ENCODE measurements at regions not wholly inside any gene's neighbourhood (a gene's known extent, or its start where the extent isn't known, plus 50 kb on each side); places are given as distances from the start of the nearest gene placed in this dataset.
"Not testable (repeated sequence)": the region's sequence is repeated elsewhere in the genome, so short reads cannot be mapped to it uniquely, and the experiment has no call there.

DNA sequence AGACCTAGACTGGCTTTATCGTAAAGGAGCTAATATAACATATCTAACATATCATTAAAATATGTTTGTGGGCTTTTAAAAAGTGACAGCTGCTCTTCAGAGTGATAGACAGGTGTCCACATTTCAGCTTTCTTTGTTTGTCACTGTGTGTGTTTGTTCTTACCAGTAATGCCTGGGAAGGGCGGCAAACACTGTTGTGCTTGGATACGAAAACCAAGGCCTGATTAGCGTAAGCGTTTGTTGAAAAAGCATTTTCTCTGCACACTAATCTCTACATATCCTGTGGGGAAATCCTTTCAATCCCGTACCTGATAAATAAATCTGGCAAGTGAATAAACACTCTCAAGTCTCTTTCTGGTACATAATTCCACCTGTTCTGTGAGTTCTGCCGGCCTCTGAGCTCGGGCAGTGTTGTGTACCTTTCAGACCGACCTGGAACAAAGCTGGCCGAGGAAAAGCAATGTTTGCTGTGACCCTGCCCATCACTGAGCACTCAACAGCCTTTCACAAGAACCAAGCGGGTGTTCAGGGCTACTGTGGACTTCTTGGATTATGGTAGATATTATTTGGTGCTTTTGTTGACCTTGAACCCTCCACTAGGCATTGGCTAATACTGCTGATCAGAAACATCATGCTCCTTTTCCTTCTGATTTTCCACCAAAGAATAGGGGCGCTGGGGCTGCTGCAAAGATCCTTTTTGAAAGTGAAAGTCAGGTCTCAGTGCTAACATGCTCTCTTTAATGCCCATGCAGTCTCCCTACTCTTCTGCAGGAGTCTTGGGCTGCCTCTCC lies 100.4 kb downstream of the CD83 start:
- DNase-seq, result no peak

GRCh38 chr6:14218519-14218800 lies 100.9 kb downstream of the CD83 start:
- no peak for DNase-seq

DNA sequence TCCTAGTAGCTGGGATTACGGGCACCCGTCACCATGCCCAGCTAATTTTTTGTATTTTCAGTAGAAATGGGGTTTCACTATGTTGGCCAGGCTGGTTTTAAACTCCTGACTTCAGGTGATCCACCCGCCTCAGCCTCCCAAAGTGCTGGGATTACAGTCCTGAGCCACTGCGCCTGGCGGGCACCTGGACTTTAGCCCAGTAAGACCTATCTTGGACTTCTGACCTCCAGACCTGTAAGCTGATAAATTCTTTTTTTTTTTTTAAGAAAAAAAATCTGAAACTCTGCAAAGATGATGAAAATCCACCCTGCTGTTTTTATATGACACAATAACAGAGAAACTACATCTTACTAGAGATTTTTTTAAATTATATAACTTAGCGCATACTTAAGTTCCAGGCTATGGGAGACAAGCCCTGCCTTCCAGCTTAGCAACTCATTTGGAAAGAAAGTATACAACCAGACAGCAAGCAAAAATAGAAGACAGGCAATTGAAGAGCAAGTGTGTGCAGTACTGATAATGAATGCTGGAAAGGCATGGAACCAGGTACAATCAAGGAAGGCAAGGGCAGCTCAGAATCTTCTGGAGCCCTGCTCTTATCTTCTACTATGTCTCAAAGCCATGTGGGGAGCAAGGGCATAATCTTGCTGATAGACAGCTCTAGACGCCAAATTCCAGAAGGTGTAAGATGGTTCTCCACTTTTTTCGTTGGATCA lies 104.2 kb downstream of the CD83 start:
- DNase-seq, result no peak

GRCh38 chr6:14222956-14223355 lies 105.4 kb downstream of the CD83 start:
- no peak for DNase-seq

DNA sequence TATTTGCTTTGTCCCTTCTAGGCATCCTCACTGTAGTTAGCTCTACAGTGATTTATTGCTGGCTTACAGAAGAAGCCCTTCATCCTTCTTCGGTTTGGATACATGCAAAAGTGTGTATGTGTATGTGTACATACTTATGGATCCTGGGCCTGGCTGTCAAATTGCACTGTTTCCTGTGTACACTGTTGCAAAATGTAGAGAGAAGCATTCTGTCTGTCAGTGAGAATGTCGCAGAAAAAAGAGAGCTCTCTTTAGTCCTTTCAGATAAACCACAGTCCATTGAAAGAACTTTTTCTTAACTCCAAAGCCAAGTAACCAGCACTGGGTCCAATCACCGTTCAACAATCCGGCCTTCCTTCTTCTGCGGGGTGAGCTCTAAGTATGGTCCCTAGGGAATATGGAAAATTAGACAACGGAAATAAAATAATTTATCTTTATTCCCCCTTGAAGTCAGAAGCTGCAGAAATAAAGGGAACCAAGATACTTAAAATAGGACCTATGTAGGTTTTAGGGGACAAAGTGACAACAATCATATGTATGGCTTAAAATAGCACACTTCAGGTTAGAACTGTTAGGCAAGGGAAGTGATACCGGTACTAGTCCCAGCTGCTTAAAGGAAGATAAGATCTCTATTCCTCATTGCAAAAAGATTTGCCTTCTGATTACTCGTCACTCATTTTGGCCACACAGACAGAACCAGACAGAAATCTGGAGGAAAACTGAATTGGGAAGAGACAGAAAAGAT lies 107.0 kb downstream of the CD83 start:
- no peak for DNase-seq

DNA sequence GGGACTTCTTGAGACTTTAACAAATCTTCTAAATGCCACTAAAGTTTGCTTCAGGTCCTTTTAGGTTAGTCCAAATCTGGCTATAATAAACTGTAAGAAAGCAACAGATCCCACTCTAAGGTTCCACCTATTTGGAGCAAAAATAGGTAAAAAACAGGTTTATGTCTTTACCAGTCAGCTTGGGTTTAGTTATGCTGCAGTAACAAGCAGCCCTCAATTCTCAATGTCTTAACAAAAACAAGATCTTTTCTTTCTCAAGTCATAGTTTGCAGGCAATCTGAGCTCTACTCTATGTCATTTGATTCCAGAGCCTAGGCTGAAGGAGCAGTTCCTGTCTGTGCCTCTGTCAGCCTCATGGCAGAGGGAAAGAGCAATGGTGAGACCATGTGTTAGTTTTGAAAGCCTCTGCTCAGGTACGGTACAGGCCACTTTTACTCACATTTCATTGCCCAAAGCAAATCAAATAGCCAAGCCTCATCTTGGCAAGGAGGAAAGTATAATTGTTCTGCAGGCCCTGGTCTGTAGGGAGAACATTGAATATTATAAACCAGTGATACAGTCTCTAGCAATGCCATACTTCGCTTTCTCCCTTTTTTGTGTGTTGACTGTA lies 108.6 kb downstream of the CD83 start:
- DNase-seq, result no peak

DNA sequence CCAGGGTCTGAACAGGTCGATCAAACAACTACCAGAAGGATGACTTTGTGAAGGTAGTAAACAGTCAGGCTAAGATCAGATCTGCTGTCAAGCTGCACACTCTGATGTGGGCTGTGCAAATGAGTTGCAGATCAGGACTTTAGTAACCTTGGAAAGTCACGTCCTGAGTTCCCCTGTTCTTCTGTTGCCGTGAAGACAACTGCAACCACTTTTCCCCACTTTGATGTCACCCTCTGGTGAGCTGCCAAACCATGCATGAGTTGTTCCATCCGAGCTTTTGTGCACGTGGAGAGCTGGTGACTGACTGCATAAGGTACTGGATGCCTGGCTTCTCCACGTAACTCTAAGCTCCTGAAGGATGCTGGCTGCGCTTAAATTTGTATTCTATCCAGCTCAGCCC lies 111.0 kb downstream of the CD83 start:
- no peak for DNase-seq

DNA sequence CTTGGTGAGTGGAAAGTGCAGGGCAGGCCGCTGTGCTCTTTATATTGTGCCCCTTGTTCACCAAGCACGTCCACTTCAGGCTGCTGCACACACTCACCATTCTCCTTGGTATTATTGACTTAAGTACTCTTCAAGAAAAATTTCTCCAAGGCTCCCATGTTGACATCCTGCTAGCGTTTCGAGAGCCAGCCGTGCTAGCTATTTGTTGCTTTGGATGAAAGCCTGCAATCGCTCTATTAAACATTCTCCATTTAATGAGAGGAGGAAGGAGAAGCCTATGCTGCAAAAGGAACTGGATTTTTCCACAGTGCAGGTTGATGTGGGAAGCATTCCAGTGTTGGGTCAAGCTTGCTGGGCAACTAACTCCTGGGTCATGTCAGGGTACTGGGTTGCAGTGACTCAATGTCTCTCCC lies 113.5 kb downstream of the CD83 start:
- DNase-seq, result no peak

- no peak for DNase-seq
These were observed 114.1 kb downstream of the CD83 start for GRCh38 chr6:14231501-14232280.

GRCh38 chr6:14232889-14233288 lies 115.3 kb downstream of the CD83 start:
- DNase-seq, result no peak

GRCh38 chr6:14235653-14236356 lies 118.2 kb downstream of the CD83 start:
- DNase-seq, result no peak

- no peak for DNase-seq
These were observed 121.5 kb downstream of the CD83 start for GRCh38 chr6:14239097-14239496.

DNA sequence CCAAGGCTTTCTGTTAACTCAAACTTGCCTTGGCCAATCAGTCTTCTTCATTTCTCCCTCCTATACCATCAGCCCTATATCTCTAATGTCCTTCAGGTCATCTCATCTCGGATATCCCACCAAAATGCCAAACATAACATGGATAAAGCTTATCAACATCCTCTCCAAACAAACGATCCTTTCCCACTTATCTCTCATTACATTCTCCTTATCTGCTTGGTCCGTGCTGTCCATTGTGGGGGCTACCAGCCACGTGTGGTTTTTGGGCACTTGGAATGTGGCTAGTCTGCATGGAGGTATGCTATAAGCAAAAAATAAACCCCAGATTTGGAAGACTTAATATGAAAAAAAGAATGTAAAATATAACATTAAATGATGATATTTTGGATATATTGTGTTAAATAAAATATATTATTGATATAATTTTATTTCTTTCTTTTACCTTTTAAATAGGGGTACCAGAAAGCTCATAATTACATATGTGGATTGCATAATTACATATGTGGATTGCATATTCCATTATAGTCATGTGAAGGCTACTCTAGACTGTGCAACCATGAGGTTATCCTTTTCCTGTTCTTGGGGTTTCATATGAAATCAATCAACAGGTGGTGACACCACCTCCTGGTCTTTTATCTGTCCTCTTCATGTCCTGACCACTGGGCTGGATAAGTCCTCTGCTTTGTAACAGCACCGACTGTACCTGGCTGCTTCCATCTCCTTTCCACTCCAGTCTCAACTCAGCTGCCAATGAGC lies 123.0 kb downstream of the CD83 start:
- DNase-seq, result no peak

DNA sequence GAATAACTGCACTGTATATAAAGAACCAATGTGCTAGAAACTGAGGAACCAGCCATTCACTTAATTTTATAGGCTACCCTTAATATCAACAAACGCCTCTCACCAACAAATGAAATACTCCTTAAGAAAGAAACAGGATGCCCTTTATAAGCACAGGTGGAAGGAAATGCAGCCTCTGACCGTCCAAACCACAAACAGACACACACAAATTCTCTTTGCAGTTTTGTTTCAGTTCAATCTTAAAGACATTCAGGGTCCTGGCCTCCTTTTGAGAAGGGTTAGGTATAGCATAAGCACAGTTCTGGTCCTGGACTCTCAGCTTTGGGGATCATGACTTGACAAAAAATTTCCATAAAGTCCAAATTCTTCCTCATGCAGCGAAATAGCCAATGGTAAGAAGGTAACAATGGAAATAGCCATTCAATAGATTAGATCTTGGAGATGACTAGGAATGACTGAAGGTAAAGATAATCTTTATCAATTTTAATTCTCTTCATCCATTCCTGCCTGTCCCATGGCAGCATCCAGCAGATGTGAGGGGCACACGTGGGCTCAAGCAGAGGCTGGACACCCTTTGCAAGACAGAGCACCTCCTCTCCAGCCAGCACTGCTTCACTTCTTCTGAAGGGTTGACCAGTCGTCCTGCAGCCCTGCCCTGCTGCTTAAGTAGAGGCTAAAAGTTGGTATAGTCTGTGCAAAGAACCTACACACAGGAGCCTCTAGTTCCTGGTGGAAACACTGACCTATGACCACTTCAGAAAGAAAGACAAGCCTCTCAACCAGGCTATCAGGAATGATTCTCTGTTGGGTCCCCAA lies 123.9 kb downstream of the CD83 start:
- DNase-seq, result no peak

DNA sequence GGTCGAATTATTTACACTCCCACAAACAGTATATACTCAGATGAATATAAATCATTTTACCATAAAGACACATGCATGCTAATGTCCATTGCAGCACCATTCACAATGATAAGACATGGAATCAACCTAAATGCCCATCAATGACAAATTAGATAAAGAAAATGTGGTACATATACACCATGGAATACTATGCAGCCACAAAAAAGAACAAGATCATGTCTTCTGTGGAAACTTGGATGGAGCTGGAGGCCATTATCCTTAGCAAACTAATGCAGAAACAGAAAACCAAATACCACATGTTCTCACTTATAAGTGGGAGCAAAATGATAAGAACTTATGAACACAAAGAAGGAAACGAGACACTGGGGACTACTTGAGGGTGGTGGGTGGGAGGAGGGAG lies 125.3 kb downstream of the CD83 start:
- DNase-seq, result not testable (repeated sequence)

DNA sequence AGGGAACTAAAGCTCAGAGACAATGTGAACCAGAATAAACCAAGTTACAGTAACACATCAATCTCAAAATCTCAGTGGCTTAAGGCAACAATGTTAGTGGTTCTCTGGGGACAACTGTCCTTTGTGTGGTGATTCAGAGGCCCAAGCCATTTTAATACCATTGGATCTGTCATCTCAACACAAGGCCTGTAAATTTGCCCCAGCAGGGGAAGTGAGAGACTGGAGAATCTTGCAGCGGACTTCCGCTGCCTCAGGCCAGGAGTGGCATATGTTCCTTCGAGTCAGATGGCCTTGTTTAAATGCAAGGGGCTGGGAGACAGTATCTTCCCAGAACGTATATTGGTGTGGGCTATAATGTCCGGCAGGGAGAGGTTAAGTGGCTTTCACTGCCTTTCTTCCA lies 126.0 kb downstream of the CD83 start:
- no peak for DNase-seq

- no peak for DNase-seq
These were observed 129.3 kb downstream of the CD83 start for GRCh38 chr6:14246876-14247275.

GRCh38 chr6:14250573-14250972 lies 133.0 kb downstream of the CD83 start:
- DNase-seq, result no peak

- DNase-seq, result no peak
These were observed 134.8 kb downstream of the CD83 start for GRCh38 chr6:14252271-14252850.

DNA sequence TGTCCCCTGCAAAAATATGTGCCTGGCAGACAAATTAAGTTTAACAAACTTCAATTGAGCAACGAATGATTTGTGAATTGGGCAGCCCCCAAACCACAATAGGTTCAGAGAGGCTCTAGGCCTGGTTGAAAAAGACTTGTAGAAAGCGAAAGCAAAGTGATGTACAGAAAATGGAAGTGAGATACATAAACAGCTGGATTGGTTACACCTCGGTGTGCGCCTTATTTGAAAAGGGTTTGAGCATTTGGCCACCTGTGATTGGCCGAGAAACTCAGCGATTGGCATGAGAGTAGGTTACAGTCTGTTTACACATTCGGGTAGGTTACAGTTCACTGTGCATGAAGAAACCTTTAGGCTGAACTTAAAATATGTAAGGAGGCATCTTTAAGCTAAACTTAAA lies 136.9 kb downstream of the CD83 start:
- DNase-seq, result no peak

Measured in NCI-H526 (cell line).